Fibroblast of the aortic adventitia (primary cell): ENCODE measurements at regions not wholly inside any gene's neighbourhood (a gene's known extent, or its start where the extent isn't known, plus 50 kb on each side); places are given as distances from the start of the nearest gene placed in this dataset.

Source experiments
- DNase-seq: peaks from one replicate; pipeline ENCODE4 v3.0.0-alpha.2; 2010; ENCODE audit warnings: low read depth
- H3K4me3 ChIP-seq: 2 replicates; pipeline ENCODE4 v1.5.1; 2011; ENCODE audit warnings: low read depth, mild to moderate bottlenecking, control low read depth, low read length, moderate library complexity
- CTCF ChIP-seq: IDR thresholded peaks from 2 replicates; pipeline ENCODE4 v1.5.1; 2011; ENCODE audit warnings: mild to moderate bottlenecking, low read length, control low read depth, inconsistent platforms; ENCODE audit not compliant: insufficient read depth

- DNase-seq: no peak
- no peak overlapping the region for H3K4me3 ChIP-seq
- no peak for TF ChIP-seq CTCF
These were observed 1066.7 kb upstream of the RBFOX1 start for GRCh38 chr16:6265968-6266367.

GRCh38 chr16:6258056-6258455 lies 1074.6 kb upstream of the RBFOX1 start:
- no peak for DNase-seq
- TF ChIP-seq CTCF: no peak
- no peak overlapping the region for H3K4me3 ChIP-seq

- no peak for DNase-seq
- TF ChIP-seq CTCF: no peak
- H3K4me3 ChIP-seq: no peak overlapping the region
These were observed 1080.1 kb upstream of the RBFOX1 start for GRCh38 chr16:6252541-6252940.

GRCh38 chr16:6250511-6250910 lies 1082.1 kb upstream of the RBFOX1 start:
- no peak for TF ChIP-seq CTCF
- H3K4me3 ChIP-seq: no peak overlapping the region
- no peak for DNase-seq

- no peak overlapping the region for H3K4me3 ChIP-seq
- DNase-seq: no peak
- no peak for TF ChIP-seq CTCF
These were observed 1082.8 kb upstream of the RBFOX1 start for GRCh38 chr16:6249863-6250262.

- H3K4me3 ChIP-seq: no peak overlapping the region
- TF ChIP-seq CTCF: no peak
- DNase-seq: no peak
These were observed 1084.4 kb upstream of the RBFOX1 start for GRCh38 chr16:6248199-6248598.

GRCh38 chr16:6247775-6248174 lies 1084.9 kb upstream of the RBFOX1 start:
- DNase-seq: no peak
- no peak for TF ChIP-seq CTCF
- no peak overlapping the region for H3K4me3 ChIP-seq
